Loucy (cell line): ENCODE measurements at regions not wholly inside any gene's neighbourhood (a gene's known extent, or its start where the extent isn't known, plus 50 kb on each side); places are given as distances from the start of the nearest gene placed in this dataset.

ENCODE experiments used
- H2AFZ ChIP-seq: fragments of 200-600 bp; sonication (generic); 2 replicates; pipeline ENCODE4 v1.6.0; 2016; ENCODE audit warnings: antibody characterized with exemption, mild to moderate bottlenecking, low read length, moderate library complexity
- H3F3A ChIP-seq: fragments of 200-600 bp; 2 replicates; pipeline ENCODE4 v1.6.0; 2016; ENCODE audit warnings: antibody characterized with exemption, low read depth, mild to moderate bottlenecking
- H3K27me3 ChIP-seq: fragments of 200-600 bp; sonication (generic); 2 replicates; pipeline ENCODE4 v1.6.1; 2014; ENCODE audit warnings: low read length, mild to moderate bottlenecking; ENCODE audit not compliant: insufficient read depth, poor library complexity, severe bottlenecking
- H3K36me3 ChIP-seq: fragments of 200-600 bp; sonication (generic); 2 replicates; pipeline ENCODE4 v1.6.1; 2016; ENCODE audit warnings: low read length; ENCODE audit not compliant: insufficient read depth
- H3K4me1 ChIP-seq: fragments of 200-600 bp; sonication (generic); 2 replicates; pipeline ENCODE4 v1.5.1; 2014; ENCODE audit warnings: low read length, mild to moderate bottlenecking; ENCODE audit not compliant: insufficient read depth, poor library complexity, severe bottlenecking
- H3K4me2 ChIP-seq: fragments of 200-600 bp; sonication (generic); 2 replicates; pipeline ENCODE4 v1.6.0; 2014; ENCODE audit warnings: antibody characterized with exemption, low read length, low read depth, mild to moderate bottlenecking; ENCODE audit not compliant: poor library complexity, severe bottlenecking
- H3K4me3 ChIP-seq: fragments of 200-600 bp; sonication (generic); 2 replicates; pipeline ENCODE4 v1.5.1; 2014; ENCODE audit warnings: low read length, mild to moderate bottlenecking, mixed read lengths; ENCODE audit not compliant: poor library complexity, severe bottlenecking
- H3K79me2 ChIP-seq: fragments of 200-600 bp; sonication (generic); 2 replicates; pipeline ENCODE4 v1.6.1; 2014; ENCODE audit warnings: low read length; ENCODE audit not compliant: insufficient read depth
- H3K9ac ChIP-seq: fragments of 200-600 bp; sonication (generic); 2 replicates; pipeline ENCODE4 v1.6.0; 2014; ENCODE audit warnings: mild to moderate bottlenecking, low read depth, low read length, moderate library complexity; ENCODE audit not compliant: poor library complexity, severe bottlenecking
- H3K9me2 ChIP-seq: fragments of 200-600 bp; sonication (generic); replicated peaks from 2 replicates; pipeline ENCODE4 v1.6.1; 2016; ENCODE audit warnings: low read depth, low read length, mixed read lengths
- H3K9me3 ChIP-seq: fragments of 200-600 bp; sonication (generic); 2 replicates; pipeline ENCODE4 v1.6.1; 2014; ENCODE audit warnings: mild to moderate bottlenecking, antibody characterized with exemption, low read length, low read depth; ENCODE audit not compliant: insufficient read depth
- H4K20me1 ChIP-seq: fragments of 200-600 bp; sonication (generic); 2 replicates; pipeline ENCODE4 v1.6.0; 2014; ENCODE audit warnings: antibody characterized with exemption, low read length, mild to moderate bottlenecking; ENCODE audit not compliant: insufficient read depth, poor library complexity, severe bottlenecking
- CTCF ChIP-seq: fragments of 200-600 bp; sonication (generic); conservative IDR thresholded peaks from 2 replicates; pipeline ENCODE4 v1.5.1; 2014; ENCODE audit warnings: mild to moderate bottlenecking, antibody characterized with exemption, low read length
- EZH2phosphoT487 ChIP-seq: fragments of 200-600 bp; IDR thresholded peaks from 2 replicates; pipeline ENCODE4 v1.6.1; 2018; ENCODE audit warnings: antibody characterized with exemption, mild to moderate bottlenecking, moderate library complexity, borderline replicate concordance

- no peaks in the 10 kb centered on the region for H3F3A ChIP-seq
- no peak overlapping the region for H2AFZ ChIP-seq
- no peaks in the 10 kb centered on the region for H3K36me3 ChIP-seq
- no peaks in the 10 kb centered on the region for H4K20me1 ChIP-seq
- H3K27me3 ChIP-seq = no peaks in the 10 kb centered on the region
- no peaks in the 10 kb centered on the region for H3K4me1 ChIP-seq
- H3K9me3 ChIP-seq = no peaks in the 10 kb centered on the region
- no peak for TF ChIP-seq CTCF
- no peak for TF ChIP-seq EZH2phosphoT487
- no peak overlapping the region for H3K4me2 ChIP-seq
- H3K4me3 ChIP-seq = no peak overlapping the region
- H3K79me2 ChIP-seq = no peaks in the 10 kb centered on the region
- no peak overlapping the region for H3K9ac ChIP-seq
- no peaks in the 10 kb centered on the region for H3K9me2 ChIP-seq
These were observed 1054.1 kb downstream of the TTLL7 start for GRCh38 chr1:82944822-82945221.

- Histone ChIP-seq H3F3A (no peaks in the 10 kb centered on the region), H3K9me2 (no peaks in the 10 kb centered on the region), H3K36me3 (no peaks in the 10 kb centered on the region), H3K4me1 (no peaks in the 10 kb centered on the region), H3K79me2 (no peaks in the 10 kb centered on the region), H4K20me1 (no peaks in the 10 kb centered on the region), H3K9ac (no peak overlapping the region), H3K4me3 (no peak overlapping the region), H2AFZ (no peak overlapping the region), H3K4me2 (no peak overlapping the region), H3K9me3 (no peaks in the 10 kb centered on the region), H3K27me3 (no peaks in the 10 kb centered on the region)
- TF ChIP-seq CTCF (no peak), EZH2phosphoT487 (no peak)
These were observed 1064.9 kb downstream of the TTLL7 start for GRCh38 chr1:82934074-82934473.

GRCh38 chr1:82932727-82933126 is 1066.2 kb downstream of the TTLL7 start:
- Histone ChIP-seq H3K4me3 (no peak overlapping the region), H3K79me2 (no peaks in the 10 kb centered on the region), H3K27me3 (no peaks in the 10 kb centered on the region), H3K9me3 (no peaks in the 10 kb centered on the region), H2AFZ (no peak overlapping the region), H3K36me3 (no peaks in the 10 kb centered on the region), H3F3A (no peaks in the 10 kb centered on the region), H3K4me1 (no peaks in the 10 kb centered on the region), H4K20me1 (no peaks in the 10 kb centered on the region), H3K9ac (no peak overlapping the region), H3K4me2 (no peak overlapping the region), H3K9me2 (no peaks in the 10 kb centered on the region)
- TF ChIP-seq CTCF (no peak), EZH2phosphoT487 (no peak)
